PC-3 (cell line): ENCODE measurements at regions not wholly inside any gene's neighbourhood (a gene's known extent, or its start where the extent isn't known, plus 50 kb on each side); places are given as distances from the start of the nearest gene placed in this dataset.

ENCODE experiments used
- EZH2 ChIP-seq: fragments of 300-600 bp; sonication (generic); IDR thresholded peaks from one replicate; pipeline ENCODE4 v1.6.1; 2017; ENCODE audit warnings: antibody characterized with exemption, mild to moderate bottlenecking, low read length; ENCODE audit not compliant: unreplicated experiment
- TF ChIP-seq, protein P1 (sequence below): fragments of 300-600 bp; sonication (generic); conservative IDR thresholded peaks from 2 replicates; pipeline ENCODE4 v1.5.1; 2017; ENCODE audit warnings: antibody characterized with exemption, low read depth, mild to moderate bottlenecking, low read length

DNA sequence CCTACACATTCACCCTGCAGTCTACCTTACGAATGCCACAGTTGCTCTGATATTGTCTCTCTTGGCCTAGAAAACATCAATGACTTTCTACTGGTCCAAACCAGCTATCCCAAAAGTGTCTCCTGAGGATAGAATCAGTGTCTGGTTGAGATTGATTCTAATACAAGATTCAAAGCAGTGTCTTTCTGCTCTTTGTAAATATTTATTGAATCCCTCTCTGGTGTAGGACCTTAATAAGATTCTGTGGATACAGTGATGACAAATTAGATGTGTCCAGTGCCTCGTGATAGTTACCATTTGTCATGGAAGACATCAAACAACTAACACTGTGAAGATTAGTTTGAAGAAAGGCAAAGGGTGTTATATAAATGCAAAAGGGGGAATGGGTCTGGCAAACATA, 380.7 kb upstream of the TRIB2 start:
- TF ChIP-seq, protein P1, sequence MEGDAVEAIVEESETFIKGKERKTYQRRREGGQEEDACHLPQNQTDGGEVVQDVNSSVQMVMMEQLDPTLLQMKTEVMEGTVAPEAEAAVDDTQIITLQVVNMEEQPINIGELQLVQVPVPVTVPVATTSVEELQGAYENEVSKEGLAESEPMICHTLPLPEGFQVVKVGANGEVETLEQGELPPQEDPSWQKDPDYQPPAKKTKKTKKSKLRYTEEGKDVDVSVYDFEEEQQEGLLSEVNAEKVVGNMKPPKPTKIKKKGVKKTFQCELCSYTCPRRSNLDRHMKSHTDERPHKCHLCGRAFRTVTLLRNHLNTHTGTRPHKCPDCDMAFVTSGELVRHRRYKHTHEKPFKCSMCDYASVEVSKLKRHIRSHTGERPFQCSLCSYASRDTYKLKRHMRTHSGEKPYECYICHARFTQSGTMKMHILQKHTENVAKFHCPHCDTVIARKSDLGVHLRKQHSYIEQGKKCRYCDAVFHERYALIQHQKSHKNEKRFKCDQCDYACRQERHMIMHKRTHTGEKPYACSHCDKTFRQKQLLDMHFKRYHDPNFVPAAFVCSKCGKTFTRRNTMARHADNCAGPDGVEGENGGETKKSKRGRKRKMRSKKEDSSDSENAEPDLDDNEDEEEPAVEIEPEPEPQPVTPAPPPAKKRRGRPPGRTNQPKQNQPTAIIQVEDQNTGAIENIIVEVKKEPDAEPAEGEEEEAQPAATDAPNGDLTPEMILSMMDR = no peak
- TF ChIP-seq EZH2 = no peak
